Mesendoderm (in vitro differentiated cells): ENCODE measurements at regions not wholly inside any gene's neighbourhood (a gene's known extent, or its start where the extent isn't known, plus 50 kb on each side); places are given as distances from the start of the nearest gene placed in this dataset.

ENCODE experiments used
- DNase-seq: peaks from one replicate; pipeline ENCODE4 v3.0.0; 2013
- H2AK5ac ChIP-seq: 2 replicates; pipeline ENCODE4 v1.6.1; 2013; ENCODE audit warnings: low read length, inconsistent platforms
- H2BK120ac ChIP-seq: 2 replicates; pipeline ENCODE4 v1.6.1; 2013; ENCODE audit warnings: low read depth, mild to moderate bottlenecking, low read length, moderate library complexity, mixed read lengths
- H2BK15ac ChIP-seq: replicated peaks from 2 replicates; pipeline ENCODE4 v1.6.1; 2013; ENCODE audit warnings: low read depth, mild to moderate bottlenecking, moderate library complexity
- H2BK5ac ChIP-seq: 2 replicates; pipeline ENCODE4 v1.6.1; 2013; ENCODE audit warnings: low read length, inconsistent platforms
- H3K18ac ChIP-seq: 2 replicates; pipeline ENCODE4 v1.6.1; 2013; ENCODE audit warnings: mild to moderate bottlenecking, low read length, mixed read lengths
- H3K23ac ChIP-seq: one replicate; pipeline ENCODE4 v1.6.1; 2013; ENCODE audit warnings: low read length
- H3K27ac ChIP-seq: 2 replicates; pipeline ENCODE4 v1.5.1; 2013; ENCODE audit warnings: low read depth, mild to moderate bottlenecking, inconsistent platforms, low read length, moderate library complexity
- H3K27me3 ChIP-seq: 2 replicates; pipeline ENCODE4 v1.6.1; 2013; ENCODE audit warnings: low read length, control low read depth, mild to moderate bottlenecking, inconsistent platforms; ENCODE audit not compliant: insufficient read depth, poor library complexity
- H3K36me3 ChIP-seq: 2 replicates; pipeline ENCODE4 v1.6.1; 2013; ENCODE audit warnings: low read length, inconsistent platforms; ENCODE audit not compliant: control insufficient read depth, insufficient read depth
- H3K4ac ChIP-seq: one replicate; pipeline ENCODE4 v1.6.1; 2013; ENCODE audit warnings: low read depth, mild to moderate bottlenecking, low read length, moderate library complexity
- H3K4me1 ChIP-seq: 2 replicates; pipeline ENCODE4 v1.6.1; 2013; ENCODE audit warnings: low read depth, low read length, inconsistent platforms; ENCODE audit not compliant: control insufficient read depth
- H3K4me2 ChIP-seq: 2 replicates; pipeline ENCODE4 v1.6.1; 2013; ENCODE audit warnings: low read length
- H3K4me3 ChIP-seq: 2 replicates; pipeline ENCODE4 v1.5.1; 2013; ENCODE audit warnings: mild to moderate bottlenecking, low read length
- H3K56ac ChIP-seq: one replicate; pipeline ENCODE4 v1.6.1; 2013; ENCODE audit warnings: low read length
- H3K79me1 ChIP-seq: 2 replicates; pipeline ENCODE4 v1.6.1; 2013; ENCODE audit warnings: low read length, inconsistent platforms
- H3K79me2 ChIP-seq: 2 replicates; pipeline ENCODE4 v1.6.1; 2013; ENCODE audit warnings: mild to moderate bottlenecking, low read length; ENCODE audit not compliant: control insufficient read depth, insufficient read depth
- H3K9ac ChIP-seq: 2 replicates; pipeline ENCODE4 v1.6.1; 2013; ENCODE audit warnings: low read length, inconsistent platforms
- H4K5ac ChIP-seq: one replicate; pipeline ENCODE4 v1.6.1; 2013; ENCODE audit warnings: low read length
- H4K8ac ChIP-seq: one replicate; pipeline ENCODE4 v1.6.1; 2013; ENCODE audit warnings: low read depth, mild to moderate bottlenecking, control low read depth, low read length, moderate library complexity
- WGBS: extraction: QIAGEN DNeasy Blood & Tissue Kit; methylation state at CpG from one replicate; pipeline ENCODE4 v1.1.7; 2013; ENCODE audit warnings: low lambda C conversion rate, missing lambda C conversion rate; ENCODE audit not compliant: insufficient coverage; ENCODE audit errors: extremely low coverage; 5-methylcytosine and 5-hydroxymethylcytosine counted together

DNA sequence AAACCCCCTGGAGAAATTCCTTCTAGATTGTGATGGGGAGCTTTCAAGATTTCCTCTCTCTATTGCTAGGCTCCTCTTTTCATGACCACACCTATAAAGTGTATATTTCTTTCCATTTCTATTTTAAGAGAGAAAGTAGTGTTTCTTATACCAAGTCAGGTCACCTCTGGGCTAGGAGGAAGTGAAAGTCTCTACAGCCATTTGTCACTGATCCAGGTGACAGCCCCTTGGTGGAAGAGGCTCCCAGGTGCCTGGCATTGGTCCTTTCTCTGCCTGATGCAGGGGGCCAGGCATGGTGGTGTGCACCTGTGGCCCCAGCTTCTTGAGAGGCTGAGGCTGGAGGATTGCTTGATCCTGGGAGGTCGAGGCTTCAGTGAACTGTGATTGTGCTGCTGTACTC lies 64.7 kb downstream of the DHCR7 start:
- WGBS = no CpG with 5 or more reads among the region's 1 CpG
- H3K18ac ChIP-seq = no peak overlapping the region
- no peak overlapping the region for H3K4ac ChIP-seq
- H3K56ac ChIP-seq = no peak overlapping the region
- no peaks in the 10 kb centered on the region for H3K79me2 ChIP-seq
- no peaks in the 10 kb centered on the region for H3K27me3 ChIP-seq
- no peak overlapping the region for H3K4me2 ChIP-seq
- H3K36me3 ChIP-seq = no peaks in the 10 kb centered on the region
- H3K79me1 ChIP-seq = no peaks in the 10 kb centered on the region
- H2AK5ac ChIP-seq = no peak overlapping the region
- no peak overlapping the region for H3K23ac ChIP-seq
- no peaks in the 10 kb centered on the region for H3K4me1 ChIP-seq
- DNase-seq = no peak
- no peak overlapping the region for H4K8ac ChIP-seq
- H2BK120ac ChIP-seq = no peak overlapping the region
- no peak overlapping the region for H2BK15ac ChIP-seq
- H3K27ac ChIP-seq = no peak overlapping the region
- H3K4me3 ChIP-seq = no peak overlapping the region
- H3K9ac ChIP-seq = no peak overlapping the region
- no peak overlapping the region for H2BK5ac ChIP-seq
- H4K5ac ChIP-seq = no peak overlapping the region

DNA sequence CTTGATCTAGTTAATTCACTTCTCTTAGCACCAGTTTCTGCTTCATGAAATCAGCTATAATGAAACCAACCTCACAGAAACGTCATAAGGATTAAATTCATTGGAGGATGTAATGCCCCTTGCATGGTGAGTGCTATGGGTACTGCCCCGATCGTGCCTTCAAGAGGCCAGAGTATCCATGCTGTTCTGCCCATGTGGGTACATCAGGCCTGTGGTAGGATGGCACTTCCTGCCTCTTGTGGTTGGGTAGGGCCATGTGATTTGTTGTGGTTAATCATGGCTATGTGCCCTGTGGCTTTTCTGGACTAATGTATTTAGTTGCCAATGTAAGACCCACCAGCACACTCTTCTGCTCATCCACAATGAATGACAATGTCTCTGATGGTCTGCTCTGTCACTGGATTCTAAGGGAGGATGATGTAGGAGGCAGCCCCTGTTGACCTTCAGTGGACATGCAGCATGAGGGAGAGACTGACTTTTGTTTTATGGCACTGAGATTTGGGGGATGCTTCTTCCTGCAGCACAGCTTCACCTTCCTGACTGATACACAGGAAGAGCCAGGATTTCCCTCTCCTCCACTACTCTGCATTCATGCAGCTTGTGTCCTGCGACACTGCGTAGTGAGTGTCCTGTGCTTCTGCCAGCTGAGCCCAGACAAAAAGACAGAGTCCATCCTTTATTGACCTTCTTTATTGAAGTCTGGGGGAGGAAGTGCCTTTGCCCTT lies 66.2 kb downstream of the DHCR7 start:
- Histone ChIP-seq H2BK5ac (no peak overlapping the region), H2BK15ac (no peak overlapping the region), H3K4me3 (no peak overlapping the region), H4K5ac (no peak overlapping the region), H3K4me2 (no peak overlapping the region), H3K4ac (no peak overlapping the region), H2AK5ac (no peak overlapping the region), H4K8ac (no peak overlapping the region), H3K27me3 (no peaks in the 10 kb centered on the region), H3K27ac (no peak overlapping the region), H3K18ac (no peak overlapping the region), H3K9ac (no peak overlapping the region), H3K4me1 (no peaks in the 10 kb centered on the region), H2BK120ac (no peak overlapping the region), H3K79me1 (no peaks in the 10 kb centered on the region), H3K56ac (no peak overlapping the region), H3K36me3 (no peaks in the 10 kb centered on the region), H3K23ac (no peak overlapping the region), H3K79me2 (no peaks in the 10 kb centered on the region)
- no CpG with 5 or more reads among the region's 5 CpGs for WGBS
- no peak for DNase-seq

DNA sequence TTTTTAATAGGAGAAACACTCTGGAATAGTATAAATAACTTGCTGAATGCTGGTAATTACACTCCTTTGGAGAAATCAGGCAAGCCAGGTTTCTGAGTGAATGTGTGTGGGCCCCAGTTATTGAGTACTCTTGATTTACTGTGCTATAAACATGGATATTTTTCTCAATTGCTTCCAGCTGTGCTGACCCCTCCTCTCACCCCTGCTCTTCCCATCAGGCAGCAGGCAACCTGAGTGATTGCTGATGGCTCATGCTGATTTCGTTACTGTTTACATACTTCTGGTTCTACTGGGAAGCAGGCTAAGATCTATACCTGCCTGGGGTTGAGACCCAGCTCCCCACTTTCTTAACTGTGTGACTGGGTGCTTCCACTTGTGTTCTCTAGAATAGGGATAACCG lies 68.5 kb downstream of the DHCR7 start:
- Histone ChIP-seq H3K56ac (no peak overlapping the region), H3K18ac (no peak overlapping the region), H3K27ac (no peak overlapping the region), H4K8ac (no peak overlapping the region), H3K27me3 (no peaks in the 10 kb centered on the region), H2BK5ac (no peak overlapping the region), H3K4me1 (no peaks in the 10 kb centered on the region), H3K79me1 (no peaks in the 10 kb centered on the region), H3K4me3 (no peak overlapping the region), H4K5ac (no peak overlapping the region), H2BK120ac (no peak overlapping the region), H3K4ac (no peak overlapping the region), H3K23ac (no peak overlapping the region), H3K4me2 (no peak overlapping the region), H3K9ac (no peak overlapping the region), H3K79me2 (no peaks in the 10 kb centered on the region), H2BK15ac (no peak overlapping the region), H2AK5ac (no peak overlapping the region), H3K36me3 (no peaks in the 10 kb centered on the region)
- no CpG with 5 or more reads among the region's 2 CpGs for WGBS
- DNase-seq = no peak

DNA sequence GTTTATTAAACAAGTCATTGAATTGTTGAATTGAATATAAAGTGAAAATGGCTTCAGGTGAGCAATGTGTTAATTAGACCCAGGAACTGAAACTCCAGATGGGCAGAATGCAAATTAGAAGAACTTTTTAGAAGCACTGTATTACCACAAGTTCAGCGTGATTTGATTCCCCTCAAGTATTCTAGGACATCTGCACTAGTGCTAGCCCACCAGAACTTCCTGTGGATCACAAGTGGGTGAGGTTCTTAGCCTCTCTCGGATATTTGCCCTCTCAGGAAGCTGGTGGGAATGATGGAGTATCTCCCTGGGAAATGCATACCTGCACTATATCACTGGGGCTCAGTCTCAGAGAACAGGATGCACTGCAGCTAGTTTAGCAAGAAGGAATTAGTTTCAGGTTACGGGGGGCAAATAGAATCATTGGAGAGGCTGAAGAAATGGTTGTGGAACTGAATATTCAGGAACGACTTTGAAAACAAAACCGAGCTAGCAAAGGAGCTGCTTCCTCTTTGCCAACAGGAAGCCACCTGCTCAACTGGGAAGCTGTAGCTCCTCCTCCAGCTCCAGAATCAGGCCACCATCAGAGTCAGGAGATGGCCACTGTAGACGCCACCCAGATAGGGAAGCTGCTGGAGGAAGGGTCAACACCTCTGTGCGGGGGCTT lies 74.3 kb downstream of the DHCR7 start:
- Histone ChIP-seq H2BK5ac (no peak overlapping the region), H2AK5ac (no peak overlapping the region), H3K4ac (no peak overlapping the region), H3K27ac (no peak overlapping the region), H3K79me1 (no peaks in the 10 kb centered on the region), H3K36me3 (no peaks in the 10 kb centered on the region), H3K27me3 (no peaks in the 10 kb centered on the region), H3K56ac (no peak overlapping the region), H2BK15ac (no peak overlapping the region), H4K5ac (no peak overlapping the region), H3K23ac (no peak overlapping the region), H4K8ac (no peak overlapping the region), H3K4me2 (no peak overlapping the region), H3K79me2 (no peaks in the 10 kb centered on the region), H3K4me1 (no peaks in the 10 kb centered on the region), H2BK120ac (no peak overlapping the region), H3K18ac (no peak overlapping the region), H3K4me3 (no peak overlapping the region), H3K9ac (no peak overlapping the region)
- WGBS = no CpG with 5 or more reads among the region's 7 CpGs
- DNase-seq = no peak

DNA sequence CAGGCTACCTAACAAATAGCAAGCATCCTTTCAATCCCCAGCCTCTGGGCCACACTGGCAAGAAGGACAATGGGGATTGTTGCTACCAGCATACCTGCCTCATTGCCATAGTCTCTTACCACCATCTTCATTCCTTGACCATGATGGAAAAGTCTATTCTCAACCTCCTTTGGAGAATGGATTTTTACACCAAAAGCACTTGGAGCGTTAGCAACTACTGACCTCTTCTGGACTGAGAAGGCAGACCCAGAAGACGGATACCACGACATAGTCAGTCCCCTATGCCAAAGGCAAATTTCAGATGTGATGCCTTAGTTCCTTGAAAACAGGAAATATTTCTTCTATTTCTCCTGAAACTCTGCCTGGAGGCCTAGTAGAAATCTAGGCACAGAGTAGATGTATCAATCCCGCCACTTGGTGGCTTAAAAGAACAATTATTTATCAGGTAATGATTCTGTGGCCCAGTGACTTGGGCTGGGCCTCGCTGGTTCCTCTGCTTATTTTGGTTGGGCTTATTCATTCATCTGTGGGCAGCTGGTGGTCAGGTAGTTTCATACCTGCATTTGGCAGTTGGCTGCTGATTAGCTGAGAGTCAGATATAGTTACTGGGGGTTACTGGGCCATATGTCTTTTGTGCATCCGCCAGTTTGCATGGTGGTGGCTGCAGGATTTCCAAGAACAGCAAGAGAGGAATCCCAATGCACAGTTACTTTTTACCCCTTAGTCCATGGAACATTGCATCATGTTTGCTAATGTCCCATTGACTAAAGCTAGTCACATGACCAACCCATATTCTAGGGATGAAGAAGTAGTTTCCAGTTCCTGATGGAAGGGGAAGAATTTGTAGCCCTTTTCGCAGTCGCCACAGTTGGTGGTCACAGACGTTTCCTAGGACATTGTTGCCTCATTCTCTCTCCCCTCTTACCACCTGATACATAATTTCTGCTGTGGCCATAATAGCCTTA lies 75.2 kb downstream of the DHCR7 start:
- no peaks in the 10 kb centered on the region for H3K79me2 ChIP-seq
- no peaks in the 10 kb centered on the region for H3K36me3 ChIP-seq
- no peak overlapping the region for H3K23ac ChIP-seq
- no peak overlapping the region for H4K8ac ChIP-seq
- H3K18ac ChIP-seq = no peak overlapping the region
- no peak overlapping the region for H3K9ac ChIP-seq
- H3K4ac ChIP-seq = no peak overlapping the region
- H2AK5ac ChIP-seq = no peak overlapping the region
- H2BK15ac ChIP-seq = no peak overlapping the region
- no CpG with 5 or more reads among the region's 9 CpGs for WGBS
- no peak overlapping the region for H3K56ac ChIP-seq
- H3K4me1 ChIP-seq = no peaks in the 10 kb centered on the region
- H3K27me3 ChIP-seq = no peaks in the 10 kb centered on the region
- no peak overlapping the region for H3K4me3 ChIP-seq
- no peak overlapping the region for H4K5ac ChIP-seq
- no peak overlapping the region for H3K27ac ChIP-seq
- no peaks in the 10 kb centered on the region for H3K79me1 ChIP-seq
- H3K4me2 ChIP-seq = no peak overlapping the region
- DNase-seq = peak; percentile 57
- H2BK120ac ChIP-seq = no peak overlapping the region
- no peak overlapping the region for H2BK5ac ChIP-seq
